WERI-Rb-1 (cell line): ENCODE measurements at regions not wholly inside any gene's neighbourhood (a gene's known extent, or its start where the extent isn't known, plus 50 kb on each side); places are given as distances from the start of the nearest gene placed in this dataset.

Source experiments
- DNase-seq: peaks from one replicate; pipeline ENCODE4 v3.0.0-alpha.2; 2020
- H3K27ac ChIP-seq: fragments of 250-450 bp; sonication (Bioruptor Pico); 2 replicates; pipeline ENCODE4 v1.5.1; 2020; ENCODE audit warnings: mild to moderate bottlenecking, moderate library complexity
- H3K27me3 ChIP-seq: fragments of 250-450 bp; sonication (Bioruptor Pico); 2 replicates; pipeline ENCODE4 v1.5.1; 2021; ENCODE audit warnings: mild to moderate bottlenecking, low read depth, moderate library complexity; ENCODE audit not compliant: insufficient read depth, severe bottlenecking
- H3K36me3 ChIP-seq: fragments of 250-450 bp; sonication (Bioruptor Pico); 2 replicates; pipeline ENCODE4 v1.5.1; 2020; ENCODE audit warnings: mild to moderate bottlenecking, moderate library complexity
- H3K4me3 ChIP-seq: 2 replicates; pipeline ENCODE4 v1.5.1; 2011; ENCODE audit warnings: low read depth, mild to moderate bottlenecking, control low read depth, low read length
- H3K9me3 ChIP-seq: fragments of 250-450 bp; sonication (Bioruptor Pico); 2 replicates; pipeline ENCODE4 v1.5.1; 2021; ENCODE audit warnings: mild to moderate bottlenecking, moderate library complexity; ENCODE audit not compliant: severe bottlenecking
- TF ChIP-seq, protein P1 (sequence below): IDR thresholded peaks from 2 replicates; pipeline ENCODE4 v1.5.1; 2011; ENCODE audit warnings: low read depth, mild to moderate bottlenecking, control low read depth, inconsistent platforms, low read length

- DNase-seq, result no peak
- H3K27me3 ChIP-seq, result no peaks in the 10 kb centered on the region
- no peaks in the 10 kb centered on the region for H3K36me3 ChIP-seq
- TF ChIP-seq, protein P1, sequence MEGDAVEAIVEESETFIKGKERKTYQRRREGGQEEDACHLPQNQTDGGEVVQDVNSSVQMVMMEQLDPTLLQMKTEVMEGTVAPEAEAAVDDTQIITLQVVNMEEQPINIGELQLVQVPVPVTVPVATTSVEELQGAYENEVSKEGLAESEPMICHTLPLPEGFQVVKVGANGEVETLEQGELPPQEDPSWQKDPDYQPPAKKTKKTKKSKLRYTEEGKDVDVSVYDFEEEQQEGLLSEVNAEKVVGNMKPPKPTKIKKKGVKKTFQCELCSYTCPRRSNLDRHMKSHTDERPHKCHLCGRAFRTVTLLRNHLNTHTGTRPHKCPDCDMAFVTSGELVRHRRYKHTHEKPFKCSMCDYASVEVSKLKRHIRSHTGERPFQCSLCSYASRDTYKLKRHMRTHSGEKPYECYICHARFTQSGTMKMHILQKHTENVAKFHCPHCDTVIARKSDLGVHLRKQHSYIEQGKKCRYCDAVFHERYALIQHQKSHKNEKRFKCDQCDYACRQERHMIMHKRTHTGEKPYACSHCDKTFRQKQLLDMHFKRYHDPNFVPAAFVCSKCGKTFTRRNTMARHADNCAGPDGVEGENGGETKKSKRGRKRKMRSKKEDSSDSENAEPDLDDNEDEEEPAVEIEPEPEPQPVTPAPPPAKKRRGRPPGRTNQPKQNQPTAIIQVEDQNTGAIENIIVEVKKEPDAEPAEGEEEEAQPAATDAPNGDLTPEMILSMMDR, result no peak
- no peaks in the 10 kb centered on the region for H3K9me3 ChIP-seq
- H3K27ac ChIP-seq, result no peak overlapping the region
- no peak overlapping the region for H3K4me3 ChIP-seq
Measured at GRCh38 chr6:97462938-97463598, 180.1 kb upstream of the MMS22L start.

- Histone ChIP-seq H3K4me3 (no peak overlapping the region), H3K9me3 (no peaks in the 10 kb centered on the region), H3K27me3 (no peaks in the 10 kb centered on the region), H3K27ac (no peak overlapping the region), H3K36me3 (no peaks in the 10 kb centered on the region)
- TF ChIP-seq, protein P1, result no peak
- no peak for DNase-seq
Measured at GRCh38 chr6:97465877-97466561, 183.0 kb upstream of the MMS22L start.

DNA sequence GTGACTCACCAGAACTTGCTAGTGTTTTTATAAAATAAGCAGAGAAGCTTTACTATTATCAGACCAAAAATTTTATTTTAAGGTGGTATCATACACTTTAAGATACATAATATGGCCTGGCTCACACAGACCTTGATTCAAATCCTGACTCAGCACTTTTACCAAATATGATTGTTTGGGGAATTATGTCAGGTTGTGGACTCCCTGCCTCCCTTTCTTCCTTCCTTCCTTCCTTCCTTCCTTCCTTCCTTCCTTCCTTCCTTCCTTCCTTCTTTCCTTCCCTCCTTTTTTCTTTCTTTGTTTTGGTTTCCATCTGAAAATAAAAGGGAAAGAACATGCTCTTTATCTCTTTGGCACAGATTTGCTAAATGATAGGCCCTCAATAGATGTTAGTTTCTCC, 186.0 kb upstream of the MMS22L start:
- no peaks in the 10 kb centered on the region for H3K27me3 ChIP-seq
- no peaks in the 10 kb centered on the region for H3K36me3 ChIP-seq
- TF ChIP-seq, protein P1, result no peak
- H3K4me3 ChIP-seq, result no peak overlapping the region
- H3K9me3 ChIP-seq, result no peaks in the 10 kb centered on the region
- no peak for DNase-seq
- H3K27ac ChIP-seq, result no peak overlapping the region

DNA sequence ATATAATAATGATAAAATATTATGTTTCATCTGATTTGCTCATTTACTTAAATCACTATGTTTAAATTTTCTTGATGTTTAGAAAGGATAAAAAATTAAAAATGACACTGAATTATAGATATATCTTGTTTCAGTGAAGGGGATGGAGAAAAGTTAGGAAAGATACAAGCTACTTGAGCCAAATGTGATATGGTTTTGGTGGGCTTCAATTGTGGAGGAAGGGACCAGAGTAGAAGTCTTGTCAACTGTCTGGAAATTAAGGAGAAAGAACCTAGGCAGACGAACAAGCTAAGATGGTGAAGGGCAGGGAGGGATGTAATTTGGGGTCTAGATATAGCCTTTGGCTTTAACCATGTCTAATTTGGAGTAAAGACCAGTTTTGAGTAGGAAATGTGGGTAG, 186.4 kb upstream of the MMS22L start:
- no peak overlapping the region for H3K4me3 ChIP-seq
- TF ChIP-seq, protein P1, result no peak
- no peaks in the 10 kb centered on the region for H3K9me3 ChIP-seq
- H3K27ac ChIP-seq, result no peak overlapping the region
- no peaks in the 10 kb centered on the region for H3K27me3 ChIP-seq
- H3K36me3 ChIP-seq, result no peaks in the 10 kb centered on the region
- DNase-seq, result no peak

GRCh38 chr6:97470322-97470721, 187.3 kb upstream of the MMS22L start:
- H3K27me3 ChIP-seq, result no peaks in the 10 kb centered on the region
- no peaks in the 10 kb centered on the region for H3K36me3 ChIP-seq
- no peaks in the 10 kb centered on the region for H3K9me3 ChIP-seq
- no peak overlapping the region for H3K4me3 ChIP-seq
- H3K27ac ChIP-seq, result no peak overlapping the region
- TF ChIP-seq, protein P1, result no peak
- no peak for DNase-seq
